IMR-90 (cell line): ENCODE measurements at regions not wholly inside any gene's neighbourhood (a gene's known extent, or its start where the extent isn't known, plus 50 kb on each side); places are given as distances from the start of the nearest gene placed in this dataset.

Source experiments
- ATAC-seq: fragments of 200-7000 bp; cut with Tn5 transposase; 2 replicates; pipeline ENCODE4 v1.9.1; 2020; ENCODE audit warnings: low read depth, mild to moderate bottlenecking, moderate library complexity
- BruUV-seq: library from RNA; stranded (reverse); fragments of 400-500 nt; replicated peaks from 2 replicates; lab custom pipeline; 2021; lab: Mats Ljungman, UMichigan
- CTCF ChIA-PET: fragments of 300-600 bp; formaldehyde crosslinking; extraction: SDS; loops from one replicate; lab custom pipeline; 2021; ENCODE audit warnings: antibody characterized with exemption; lab: Yijun Ruan, JAX
- POLR2A ChIA-PET: fragments of 300-600 bp; sonication (Branson Sonifier 250); formaldehyde crosslinking; loops from one replicate; lab custom pipeline; 2022; ENCODE audit warnings: antibody characterized with exemption; ENCODE audit not compliant: unreplicated experiment; lab: Charles Lee
- DNase-seq: peaks from one replicate; pipeline ENCODE4 v3.0.0; 2013
- H2AFZ ChIP-seq: replicated peaks from 2 replicates; pipeline ENCODE3; 2013; ENCODE audit warnings: low read length, mild to moderate bottlenecking; ENCODE audit not compliant: poor library complexity
- H2AK5ac ChIP-seq: 2 replicates; pipeline ENCODE4 v1.6.1; 2013; ENCODE audit warnings: low read depth, low read length, inconsistent platforms
- H2AK9ac ChIP-seq: replicated peaks from 2 replicates; pipeline ENCODE3; 2013; ENCODE audit warnings: mild to moderate bottlenecking, low read depth, low read length, moderate library complexity; ENCODE audit not compliant: poor library complexity
- H2BK120ac ChIP-seq: 2 replicates; pipeline ENCODE4 v1.6.1; 2013; ENCODE audit warnings: low read depth, low read length, inconsistent platforms
- H2BK15ac ChIP-seq: 3 replicates; pipeline ENCODE4 v1.6.1; 2013; ENCODE audit warnings: low read depth, low read length, inconsistent platforms
- H2BK20ac ChIP-seq: 2 replicates; pipeline ENCODE4 v1.6.1; 2013; ENCODE audit warnings: low read depth, mild to moderate bottlenecking, inconsistent platforms, low read length, moderate library complexity
- H2BK5ac ChIP-seq: 2 replicates; pipeline ENCODE4 v1.6.1; 2013; ENCODE audit warnings: mild to moderate bottlenecking, low read depth, low read length, inconsistent platforms; ENCODE audit not compliant: poor library complexity, severe bottlenecking
- H3K14ac ChIP-seq: replicated peaks from 2 replicates; pipeline ENCODE4 v1.6.1; 2013; ENCODE audit warnings: low read depth, low read length, inconsistent platforms
- H3K18ac ChIP-seq: 2 replicates; pipeline ENCODE4 v1.6.1; 2013; ENCODE audit warnings: low read depth, low read length, control low read depth
- H3K23ac ChIP-seq: 2 replicates; pipeline ENCODE4 v1.6.1; 2013; ENCODE audit warnings: low read depth, low read length, inconsistent platforms
- H3K27ac ChIP-seq: 2 replicates; pipeline ENCODE4 v1.5.1; 2013; ENCODE audit warnings: mild to moderate bottlenecking, control low read depth, low read length; ENCODE audit not compliant: insufficient read depth
- H3K27me3 ChIP-seq: 2 replicates; pipeline ENCODE4 v1.6.1; 2013; ENCODE audit warnings: low read length; ENCODE audit not compliant: control insufficient read depth, insufficient read depth
- H3K36me3 ChIP-seq: 2 replicates; pipeline ENCODE4 v1.6.1; 2013; ENCODE audit warnings: low read length, mixed read lengths; ENCODE audit not compliant: control insufficient read depth, insufficient read depth
- H3K4ac ChIP-seq: 2 replicates; pipeline ENCODE4 v1.6.1; 2013; ENCODE audit warnings: low read depth, low read length, inconsistent platforms
- H3K4me1 ChIP-seq: 2 replicates; pipeline ENCODE4 v1.6.1; 2013; ENCODE audit warnings: low read length, mixed read lengths; ENCODE audit not compliant: control insufficient read depth, insufficient read depth
- H3K4me2 ChIP-seq: 2 replicates; pipeline ENCODE4 v1.6.1; 2013; ENCODE audit warnings: low read depth, mild to moderate bottlenecking, control low read depth, low read length, moderate library complexity
- H3K4me3 ChIP-seq: 2 replicates; pipeline ENCODE4 v1.5.1; 2013; ENCODE audit warnings: low read depth, mild to moderate bottlenecking, control low read depth, low read length, moderate library complexity; ENCODE audit not compliant: insufficient read depth
- H3K56ac ChIP-seq: 2 replicates; pipeline ENCODE4 v1.6.1; 2013; ENCODE audit warnings: low read length, inconsistent platforms; ENCODE audit not compliant: insufficient read depth; ENCODE audit errors: extremely low read depth
- H3K79me1 ChIP-seq, 2 experiments: 2 replicates each; pipeline ENCODE4 v1.6.1; 2013; ENCODE audit warnings: low read length in 2 of 2, inconsistent platforms in 1 of 2, low read depth in 1 of 2
- H3K9ac ChIP-seq: 2 replicates; pipeline ENCODE4 v1.6.1; 2013; ENCODE audit warnings: low read depth, low read length, control low read depth
- H3K9me1 ChIP-seq: 2 replicates; pipeline ENCODE4 v1.6.1; 2013; ENCODE audit warnings: low read length, inconsistent platforms; ENCODE audit not compliant: insufficient read depth
- H3K9me3 ChIP-seq: 2 replicates; pipeline ENCODE4 v1.6.1; 2013; ENCODE audit warnings: low read length; ENCODE audit not compliant: control insufficient read depth, insufficient read depth
- H4K20me1 ChIP-seq: 2 replicates; pipeline ENCODE4 v1.6.1; 2013; ENCODE audit warnings: low read length, inconsistent platforms; ENCODE audit not compliant: insufficient read depth
- H4K5ac ChIP-seq: 2 replicates; pipeline ENCODE4 v1.6.1; 2013; ENCODE audit warnings: mild to moderate bottlenecking, low read depth, low read length, control low read depth
- H4K8ac ChIP-seq, 2 experiments: 2 replicates each; pipeline ENCODE4 v1.6.1; 2013; ENCODE audit warnings: low read depth in 2 of 2, low read length in 2 of 2, control low read depth in 1 of 2, inconsistent platforms in 1 of 2
- H4K91ac ChIP-seq: 2 replicates; pipeline ENCODE4 v1.6.1; 2013; ENCODE audit warnings: low read depth, low read length, inconsistent platforms; ENCODE audit not compliant: insufficient read depth
- BHLHE40 ChIP-seq: fragments of 150-350 bp; IDR thresholded peaks from 2 replicates; pipeline ENCODE4 v1.6.1; 2016; ENCODE audit warnings: mild to moderate bottlenecking, low read depth, low read length
- CEBPB ChIP-seq: IDR thresholded peaks from 2 replicates; pipeline ENCODE4 v1.6.1; 2012; ENCODE audit warnings: low read depth, low read length, improper control_type of control experiment
- CHD1 ChIP-seq: IDR thresholded peaks from 2 replicates; pipeline ENCODE4 v1.6.1; 2012; ENCODE audit warnings: low read depth, low read length, improper control_type of control experiment
- FOS ChIP-seq: fragments of 150-350 bp; IDR thresholded peaks from 2 replicates; pipeline ENCODE4 v1.6.1; 2016; ENCODE audit warnings: low read depth, low read length
- MAFK ChIP-seq: IDR thresholded peaks from 2 replicates; pipeline ENCODE4 v1.6.1; 2012; ENCODE audit warnings: low read depth, low read length, improper control_type of control experiment
- MAZ ChIP-seq: IDR thresholded peaks from 2 replicates; pipeline ENCODE4 v1.6.1; 2012; ENCODE audit warnings: low read depth, mild to moderate bottlenecking, low read length, improper control_type of control experiment, moderate library complexity, borderline replicate concordance
- MXI1 ChIP-seq: IDR thresholded peaks from 2 replicates; pipeline ENCODE4 v1.6.1; 2012; ENCODE audit warnings: low read depth, mild to moderate bottlenecking, low read length, moderate library complexity, borderline replicate concordance
- NFE2L2 ChIP-seq: fragments of 150-350 bp; IDR thresholded peaks from 2 replicates; pipeline ENCODE4 v1.6.1; 2016; ENCODE audit warnings: low read depth, mild to moderate bottlenecking, low read length
- POLR2A ChIP-seq: IDR thresholded peaks from 2 replicates; pipeline ENCODE4 v1.6.1; 2012; ENCODE audit warnings: mild to moderate bottlenecking, low read depth, low read length
- RAD21 ChIP-seq: IDR thresholded peaks from 2 replicates; pipeline ENCODE4 v1.6.1; 2012; ENCODE audit warnings: low read length, improper control_type of control experiment
- SMC3 ChIP-seq: fragments of 150-350 bp; IDR thresholded peaks from 2 replicates; pipeline ENCODE4 v1.6.1; 2016; ENCODE audit warnings: low read depth, mild to moderate bottlenecking, antibody characterized with exemption, low read length, moderate library complexity
- WGBS, 2 experiments: methylation state at CpG; one replicate each; pipeline versions ENCODE4 v1.1.5 to v1.1.7; 2013; ENCODE audit warnings: missing lambda C conversion rate in 2 of 2; ENCODE audit not compliant: insufficient read length in 1 of 2; ENCODE audit errors: extremely low coverage in 2 of 2; 5-methylcytosine and 5-hydroxymethylcytosine counted together
- dilution Hi-C: fragments of 300-500 bp; cut with HindIII; formaldehyde crosslinking; loops from one replicate; pipeline ENCODE4 v1.14.3; 2018; ENCODE audit warnings: low sequenced_read_pairs; ENCODE audit not compliant: unreplicated experiment
- in situ Hi-C: fragments of 300-500 bp; cut with MboI; formaldehyde crosslinking; loops from 3 replicates; pipeline ENCODE4 v1.14.3; 2019; ENCODE audit warnings: low sequenced_read_pairs, inconsistent platforms, mixed read lengths
- intact Hi-C: fragments of 100-400 bp; cut with micrococcal nuclease; formaldehyde crosslinking; loops from 2 replicates; pipeline ENCODE4 v1.10.0; 2022
- TF ChIP-seq, protein P1 (sequence below): fragments of 150-350 bp; IDR thresholded peaks from 2 replicates; pipeline ENCODE4 v1.6.1; 2017; ENCODE audit warnings: mild to moderate bottlenecking, antibody characterized with exemption, low read length, low read depth
- TF ChIP-seq, protein P2 (sequence below): conservative IDR thresholded peaks from 2 replicates; pipeline ENCODE4 v1.5.1; 2012; ENCODE audit warnings: mild to moderate bottlenecking, low read depth, low read length, improper control_type of control experiment
- TF ChIP-seq, protein P3 (sequence below): fragments of 150-350 bp; IDR thresholded peaks from 2 replicates; pipeline ENCODE4 v1.6.1; 2016; ENCODE audit warnings: low read depth, mild to moderate bottlenecking, low read length, moderate library complexity, borderline replicate concordance

DNA sequence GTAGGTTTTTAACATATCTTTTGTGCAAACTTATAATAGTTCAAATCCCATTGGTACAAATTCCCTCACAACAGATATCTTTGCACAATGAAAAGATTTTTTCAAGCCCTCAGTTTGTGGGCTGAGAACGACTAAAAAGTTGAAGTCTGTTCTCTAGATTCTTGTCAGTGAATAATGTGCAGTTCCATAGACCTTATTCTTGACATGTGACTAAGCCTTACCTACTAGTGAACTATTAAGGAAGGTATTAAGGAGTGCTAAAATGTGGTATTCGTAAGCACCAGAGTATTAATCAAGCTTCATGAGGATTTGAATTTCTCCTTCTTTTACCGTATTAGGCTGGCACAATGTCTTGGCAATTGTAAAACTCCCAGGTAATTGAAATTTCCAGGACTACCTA, 205.6 kb upstream of the DMRTA1 start:
- peaks cover 3% of the 10 kb centered on the region for H3K9me1 ChIP-seq
- no peak overlapping the region for H3K56ac ChIP-seq
- in situ Hi-C loops: no loop called here
- no peak overlapping the region for H2BK15ac ChIP-seq
- no peaks in the 10 kb centered on the region for H4K20me1 ChIP-seq
- no peak overlapping the region for H2AK5ac ChIP-seq
- H3K36me3 ChIP-seq: no peaks in the 10 kb centered on the region
- WGBS, 2 experiments: no CpG with 5 or more reads among the region's 3 CpGs
- no peak overlapping the region for H3K23ac ChIP-seq
- H4K5ac ChIP-seq: no peak overlapping the region
- H3K27ac ChIP-seq: no peak overlapping the region
- H3K27me3 ChIP-seq: no peaks in the 10 kb centered on the region
- no peak overlapping the region for H3K4me2 ChIP-seq
- no peak for ATAC-seq
- no peak overlapping the region for H2AK9ac ChIP-seq
- H3K18ac ChIP-seq: no peak overlapping the region
- H4K8ac ChIP-seq: no peak overlapping the region
- no peak overlapping the region for H2BK20ac ChIP-seq
- no peak overlapping the region for H3K4ac ChIP-seq
- TF ChIP-seq, protein P1, sequence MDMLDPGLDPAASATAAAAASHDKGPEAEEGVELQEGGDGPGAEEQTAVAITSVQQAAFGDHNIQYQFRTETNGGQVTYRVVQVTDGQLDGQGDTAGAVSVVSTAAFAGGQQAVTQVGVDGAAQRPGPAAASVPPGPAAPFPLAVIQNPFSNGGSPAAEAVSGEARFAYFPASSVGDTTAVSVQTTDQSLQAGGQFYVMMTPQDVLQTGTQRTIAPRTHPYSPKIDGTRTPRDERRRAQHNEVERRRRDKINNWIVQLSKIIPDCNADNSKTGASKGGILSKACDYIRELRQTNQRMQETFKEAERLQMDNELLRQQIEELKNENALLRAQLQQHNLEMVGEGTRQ: no peak
- TF ChIP-seq MXI1: no peak
- no peak for TF ChIP-seq MAFK
- TF ChIP-seq, protein P2, sequence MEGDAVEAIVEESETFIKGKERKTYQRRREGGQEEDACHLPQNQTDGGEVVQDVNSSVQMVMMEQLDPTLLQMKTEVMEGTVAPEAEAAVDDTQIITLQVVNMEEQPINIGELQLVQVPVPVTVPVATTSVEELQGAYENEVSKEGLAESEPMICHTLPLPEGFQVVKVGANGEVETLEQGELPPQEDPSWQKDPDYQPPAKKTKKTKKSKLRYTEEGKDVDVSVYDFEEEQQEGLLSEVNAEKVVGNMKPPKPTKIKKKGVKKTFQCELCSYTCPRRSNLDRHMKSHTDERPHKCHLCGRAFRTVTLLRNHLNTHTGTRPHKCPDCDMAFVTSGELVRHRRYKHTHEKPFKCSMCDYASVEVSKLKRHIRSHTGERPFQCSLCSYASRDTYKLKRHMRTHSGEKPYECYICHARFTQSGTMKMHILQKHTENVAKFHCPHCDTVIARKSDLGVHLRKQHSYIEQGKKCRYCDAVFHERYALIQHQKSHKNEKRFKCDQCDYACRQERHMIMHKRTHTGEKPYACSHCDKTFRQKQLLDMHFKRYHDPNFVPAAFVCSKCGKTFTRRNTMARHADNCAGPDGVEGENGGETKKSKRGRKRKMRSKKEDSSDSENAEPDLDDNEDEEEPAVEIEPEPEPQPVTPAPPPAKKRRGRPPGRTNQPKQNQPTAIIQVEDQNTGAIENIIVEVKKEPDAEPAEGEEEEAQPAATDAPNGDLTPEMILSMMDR: no peak
- no peak for TF ChIP-seq FOS
- TF ChIP-seq BHLHE40: no peak
- no peak for TF ChIP-seq MAZ
- TF ChIP-seq SMC3: no peak
- no peak for TF ChIP-seq CHD1
- TF ChIP-seq RAD21: no peak
- TF ChIP-seq CEBPB: no peak
- TF ChIP-seq, protein P3, sequence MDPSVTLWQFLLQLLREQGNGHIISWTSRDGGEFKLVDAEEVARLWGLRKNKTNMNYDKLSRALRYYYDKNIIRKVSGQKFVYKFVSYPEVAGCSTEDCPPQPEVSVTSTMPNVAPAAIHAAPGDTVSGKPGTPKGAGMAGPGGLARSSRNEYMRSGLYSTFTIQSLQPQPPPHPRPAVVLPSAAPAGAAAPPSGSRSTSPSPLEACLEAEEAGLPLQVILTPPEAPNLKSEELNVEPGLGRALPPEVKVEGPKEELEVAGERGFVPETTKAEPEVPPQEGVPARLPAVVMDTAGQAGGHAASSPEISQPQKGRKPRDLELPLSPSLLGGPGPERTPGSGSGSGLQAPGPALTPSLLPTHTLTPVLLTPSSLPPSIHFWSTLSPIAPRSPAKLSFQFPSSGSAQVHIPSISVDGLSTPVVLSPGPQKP: no peak
- no peak for TF ChIP-seq NFE2L2
- no peak for TF ChIP-seq POLR2A
- H3K4me3 ChIP-seq: no peak overlapping the region
- DNase-seq: no peak
- H3K4me1 ChIP-seq: peaks cover 8% of the 10 kb centered on the region
- dilution Hi-C loops: no loop called here
- H2BK120ac ChIP-seq: no peak overlapping the region
- POLR2A ChIA-PET: no interaction called here
- CTCF ChIA-PET: interaction anchor here (0.9 kb wide), 1 partner anchor 232 kb away, joined by 3 read pairs; the partner anchor contains the start of gene CDKN2B
- H3K9me3 ChIP-seq: no peaks in the 10 kb centered on the region
- H3K14ac ChIP-seq: no peak overlapping the region
- intact Hi-C loops: loop anchor here (10.0 kb wide), 1 partner anchor 916 kb away; no protein-coding TSS in a partner anchor
- no peak overlapping the region for H4K91ac ChIP-seq
- BruUV-seq: no TSS peak
- no peak overlapping the region for H3K9ac ChIP-seq
- H2AFZ ChIP-seq: no peak overlapping the region
- H3K79me1 ChIP-seq: no peaks in the 10 kb centered on the region
- no peak overlapping the region for H2BK5ac ChIP-seq
